DMS53 (cell line): ENCODE measurements at regions not wholly inside any gene's neighbourhood (a gene's known extent, or its start where the extent isn't known, plus 50 kb on each side); places are given as distances from the start of the nearest gene placed in this dataset.

Experiments used
- DNase-seq: peaks from one replicate; lab custom pipeline; 2025; lab: John Stamatoyannopoulos, UW

DNA sequence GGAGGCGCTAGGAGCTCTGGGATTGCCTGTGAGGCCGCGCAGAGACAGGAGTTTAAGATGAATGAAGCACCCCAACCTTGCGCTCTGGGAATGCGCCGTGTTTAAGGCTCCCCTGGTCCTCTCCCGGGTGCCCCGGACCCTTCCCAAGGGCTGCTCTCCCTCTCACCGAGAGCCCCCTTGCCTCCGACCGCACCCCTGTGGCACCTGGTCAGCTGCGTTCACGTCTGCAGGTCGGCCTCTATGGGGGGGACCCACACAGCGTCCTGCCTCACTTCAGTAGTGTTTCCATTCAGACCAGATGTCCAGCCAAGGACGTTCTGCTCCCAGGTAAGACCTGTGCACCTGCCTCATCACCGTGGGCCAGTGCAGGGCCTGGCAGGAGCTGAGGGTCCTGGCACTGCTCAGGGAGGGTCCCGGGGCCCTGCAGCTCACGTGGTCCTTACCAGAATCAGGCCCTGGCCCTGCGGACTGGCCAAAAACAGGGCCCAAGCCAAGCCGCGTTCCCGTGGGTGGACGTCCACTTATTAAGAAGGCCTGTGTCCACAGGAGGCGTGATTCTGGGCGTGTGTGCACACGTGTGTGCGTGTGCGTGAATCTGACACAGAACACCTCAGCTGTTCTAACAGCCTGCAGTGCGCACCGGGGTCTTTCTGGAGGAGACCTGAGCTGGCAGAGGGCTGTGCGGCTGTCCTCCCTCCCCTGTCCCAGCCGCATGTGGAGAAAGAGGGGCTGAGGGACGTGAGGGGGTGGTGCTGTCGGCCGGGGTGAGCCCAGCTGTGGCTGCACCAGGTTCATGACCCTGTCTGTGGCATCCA is 79.9 kb upstream of the BHLHE23 start:
- DNase-seq: no peak

DNA sequence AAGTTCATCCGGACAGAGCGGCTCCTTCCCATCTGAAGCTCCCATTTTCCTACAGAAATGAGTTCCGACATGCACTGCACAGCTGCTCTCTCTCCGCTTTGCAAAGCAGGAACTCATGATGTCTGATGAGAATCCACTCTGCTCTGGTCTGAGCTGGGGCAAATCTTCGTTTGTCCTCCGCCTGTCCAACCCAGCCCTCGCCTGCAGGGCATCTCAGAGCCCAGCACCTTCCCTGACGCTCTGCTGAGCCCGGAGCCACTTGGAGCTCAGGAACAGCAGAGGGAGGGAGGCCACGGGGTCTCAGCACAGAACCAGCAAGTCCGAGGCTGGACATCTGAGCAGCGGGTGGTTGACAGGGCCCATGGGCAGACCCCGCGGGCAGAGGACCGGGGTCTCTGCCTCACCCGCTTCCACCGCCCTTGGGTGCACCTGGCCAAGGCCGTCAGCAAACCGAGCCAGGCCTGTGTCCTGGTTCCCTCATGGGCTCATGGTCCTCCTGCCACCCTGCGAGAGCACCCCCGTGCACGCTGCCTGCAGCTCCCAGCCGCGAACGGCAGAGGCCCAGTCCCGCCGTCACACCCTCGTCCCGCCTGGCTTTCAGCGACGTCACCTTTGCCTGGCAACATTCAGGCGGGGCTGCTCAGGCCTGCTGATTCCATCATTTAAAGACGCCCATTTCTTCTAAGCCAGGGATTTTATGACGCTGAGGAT is 78.5 kb upstream of the BHLHE23 start:
- no peak for DNase-seq

DNA sequence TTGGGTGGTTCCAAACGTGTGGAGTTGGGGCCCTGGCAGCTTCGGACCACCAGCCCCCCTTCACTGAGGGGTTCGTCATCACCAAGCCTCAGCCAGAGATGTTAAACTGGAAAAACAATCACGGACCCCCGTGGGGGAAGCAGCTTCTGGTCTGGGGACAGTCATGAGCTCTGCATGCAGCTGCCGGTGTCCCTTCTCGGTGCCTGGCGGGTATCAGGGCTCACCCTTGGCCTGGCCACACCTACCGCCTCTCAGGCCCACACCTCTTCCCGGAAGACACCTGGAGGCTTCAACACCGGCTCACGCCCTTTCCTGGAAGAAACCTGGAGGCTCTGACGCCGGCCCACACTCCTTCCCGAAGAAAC is 77.8 kb upstream of the BHLHE23 start:
- no peak for DNase-seq

DNA sequence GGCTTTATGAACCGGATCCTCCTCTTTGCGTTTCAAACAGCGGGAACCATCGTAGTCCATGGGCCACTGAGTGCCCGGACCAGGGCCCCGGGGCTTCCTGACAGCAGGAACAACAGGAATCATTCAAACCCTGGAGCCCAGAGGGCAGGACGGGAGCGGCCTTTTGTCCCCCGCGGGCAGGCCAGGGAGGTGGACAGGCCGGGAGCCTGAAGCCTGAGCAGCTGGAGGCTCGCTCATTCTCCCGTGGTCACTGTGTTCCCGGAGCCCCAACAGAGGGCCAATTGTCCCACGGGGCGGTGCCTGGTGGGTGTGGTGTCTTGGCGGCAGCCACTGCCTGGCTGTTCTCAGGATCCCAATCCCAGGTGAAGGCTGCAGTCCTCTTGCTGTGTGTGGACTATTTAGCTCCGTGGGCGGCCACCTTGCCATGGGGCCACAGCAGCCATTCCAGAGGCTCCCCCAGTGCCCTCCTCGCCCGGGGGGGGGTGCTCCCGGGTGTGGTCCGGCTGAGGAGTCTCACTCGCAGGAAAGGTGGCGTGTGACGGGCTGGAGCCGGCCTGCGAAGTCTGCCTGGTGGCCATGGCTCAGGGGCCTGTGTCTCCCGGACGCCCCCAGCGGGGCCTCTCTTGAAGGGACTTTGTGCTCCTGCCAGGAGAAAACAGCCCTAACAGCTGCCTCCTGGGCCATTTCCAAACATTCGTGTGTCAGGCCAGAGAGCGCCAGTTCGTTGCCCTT is 77.2 kb upstream of the BHLHE23 start:
- no peak for DNase-seq

DNA sequence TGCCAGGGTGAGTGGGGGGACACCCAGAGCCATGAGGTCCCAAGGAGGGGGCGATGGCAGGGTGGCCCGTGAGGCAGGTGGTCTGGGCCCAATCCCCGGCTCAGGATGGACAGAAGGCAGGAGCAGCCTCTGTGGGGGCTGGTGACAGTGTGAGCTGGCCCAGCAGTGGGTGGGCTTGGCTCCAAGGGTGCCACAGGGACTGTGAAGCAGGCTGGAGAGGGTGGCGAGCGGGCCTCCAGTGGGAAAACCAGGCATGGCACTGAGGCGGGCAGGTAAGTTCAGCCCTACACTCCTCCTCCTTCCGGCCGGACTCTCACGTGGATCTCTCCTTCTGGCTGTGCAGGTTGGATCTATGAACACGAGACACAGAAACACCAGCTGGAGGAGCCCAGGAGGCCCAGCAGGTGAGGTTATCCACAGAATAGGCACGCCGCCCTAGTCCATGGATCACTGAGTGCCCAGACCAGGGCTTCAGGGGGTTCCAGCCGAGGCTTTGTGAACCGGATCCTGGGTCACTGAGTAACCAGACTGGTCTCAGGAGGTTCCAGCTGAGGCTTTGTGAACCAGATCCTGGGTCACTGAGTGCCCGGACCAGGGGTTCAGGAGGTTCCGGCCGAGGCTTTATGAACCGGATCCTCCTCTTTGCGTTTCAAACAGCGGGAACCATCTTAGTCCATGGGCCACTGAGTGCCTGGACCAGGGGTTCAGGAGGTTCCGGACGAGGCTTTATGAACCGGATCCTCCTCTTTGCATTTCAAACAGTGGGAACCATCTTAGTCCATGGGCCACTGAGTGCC is 76.4 kb upstream of the BHLHE23 start:
- DNase-seq: no peak

DNA sequence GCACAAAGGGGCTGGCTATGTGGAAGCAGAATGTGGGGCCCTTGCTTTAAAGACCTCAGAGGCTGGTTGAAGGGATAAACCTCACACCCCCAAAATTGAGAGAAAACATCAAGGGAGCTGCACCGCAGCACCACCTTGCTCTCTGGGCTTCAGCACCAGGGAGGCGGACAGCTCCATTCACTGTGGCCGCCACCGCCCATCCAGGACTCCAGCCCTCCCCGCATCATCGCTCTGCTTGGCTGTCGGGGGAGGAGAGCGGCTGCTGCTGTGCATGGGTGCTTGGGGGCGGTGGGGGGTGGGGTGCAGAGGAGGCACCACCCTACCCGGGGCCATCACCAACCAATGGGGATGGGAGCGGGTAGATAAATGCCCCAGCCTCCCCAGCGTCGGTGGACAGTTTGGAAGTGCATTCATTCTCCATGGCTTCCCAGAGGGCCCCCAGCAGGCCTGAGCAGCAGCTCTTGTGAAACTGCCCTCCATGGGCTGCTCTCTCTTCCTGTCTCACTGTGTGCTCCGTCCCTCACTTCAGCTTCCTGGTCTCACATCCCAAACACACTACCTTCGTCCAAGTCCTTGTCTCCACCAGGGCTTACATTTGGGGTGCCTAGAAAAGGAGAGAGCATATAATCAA is 75.7 kb upstream of the BHLHE23 start:
- peak; percentile 19 for DNase-seq

DNA sequence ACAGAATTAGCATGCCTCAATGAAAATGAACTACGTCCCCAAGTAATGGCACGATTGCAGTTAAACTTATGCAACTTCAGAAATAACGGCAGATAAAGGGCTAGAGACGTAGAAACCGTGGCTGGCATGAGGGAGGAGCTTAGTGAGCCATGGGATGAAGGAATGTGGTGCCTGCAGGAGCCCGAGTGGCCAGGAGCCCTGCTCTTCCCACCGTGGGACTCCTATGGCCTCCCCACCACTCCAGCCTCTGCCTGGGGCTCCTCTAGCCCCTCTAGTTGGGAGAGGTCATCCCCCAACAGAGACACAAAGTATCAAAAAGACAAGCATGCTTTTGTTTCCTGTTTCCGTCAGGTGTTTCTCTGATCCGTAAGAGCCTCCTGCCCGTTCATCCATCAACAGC is 75.1 kb upstream of the BHLHE23 start:
- no peak for DNase-seq

DNA sequence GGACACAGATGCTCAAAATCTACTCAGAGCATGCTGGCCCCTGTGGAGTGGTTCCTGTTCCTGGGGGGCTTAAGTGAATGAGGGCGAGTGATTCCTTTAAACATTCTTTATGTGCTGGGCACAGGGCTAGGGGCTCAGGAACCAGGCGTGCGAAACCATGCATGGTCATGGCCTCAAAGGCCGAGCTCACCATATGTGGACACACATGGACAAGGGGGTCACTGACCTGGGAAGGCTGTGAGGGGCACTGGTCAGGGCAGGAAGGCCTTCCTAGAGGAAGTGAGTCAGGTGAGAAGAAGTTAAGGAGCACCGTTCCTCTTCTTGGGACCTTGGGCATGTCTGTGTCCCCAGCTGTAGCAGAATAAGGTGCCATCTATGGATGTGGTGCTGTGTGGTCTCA is 74.6 kb upstream of the BHLHE23 start:
- no peak for DNase-seq

GRCh38 chr20:63080811-63081210 is 74.0 kb upstream of the BHLHE23 start:
- no peak for DNase-seq

GRCh38 chr20:63080411-63080810 is 73.6 kb upstream of the BHLHE23 start:
- no peak for DNase-seq

- no peak for DNase-seq
Observed at GRCh38 chr20:63079971-63080370, 73.2 kb upstream of the BHLHE23 start.

GRCh38 chr20:63077705-63078104 is 70.9 kb upstream of the BHLHE23 start:
- DNase-seq: no peak

DNA sequence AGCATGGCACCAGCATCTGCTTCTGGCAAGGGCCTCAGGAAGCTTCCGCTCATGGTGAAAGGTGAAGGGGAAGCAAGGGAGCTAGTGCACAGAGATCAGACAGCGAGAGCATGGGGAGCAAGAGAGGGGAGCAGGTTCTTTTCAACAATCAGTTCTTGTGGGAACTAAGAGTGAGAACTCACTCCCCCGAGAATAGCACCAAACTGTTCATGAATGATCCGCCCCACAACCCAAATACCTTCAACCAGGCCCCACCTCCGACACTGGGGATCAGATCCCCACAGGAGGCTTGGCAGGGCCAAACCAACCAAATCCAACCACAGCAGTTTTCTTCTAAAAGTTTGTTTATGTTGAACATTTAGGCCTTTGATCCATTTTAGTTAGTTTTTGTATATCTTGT is 69.7 kb upstream of the BHLHE23 start:
- DNase-seq: no peak

DNA sequence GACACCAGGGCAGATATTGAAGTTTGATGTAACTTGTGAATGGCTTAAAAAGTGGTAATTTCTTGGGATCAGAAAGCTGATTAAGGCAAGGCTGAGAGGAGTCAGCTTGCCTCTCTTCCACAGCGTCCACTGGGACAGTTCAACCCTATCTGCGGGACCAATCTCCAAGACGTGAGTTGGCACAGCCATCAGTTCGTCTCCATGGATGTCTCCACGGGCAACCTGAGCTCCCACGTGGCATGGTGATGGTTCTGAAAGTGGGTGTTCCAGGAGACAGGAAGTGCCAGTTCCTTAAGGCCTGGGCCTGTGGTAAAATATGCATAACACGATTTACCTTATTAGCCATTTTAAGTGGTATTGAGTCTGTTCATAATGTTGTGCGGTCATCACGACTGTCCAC is 67.9 kb upstream of the BHLHE23 start:
- DNase-seq: no peak

DNA sequence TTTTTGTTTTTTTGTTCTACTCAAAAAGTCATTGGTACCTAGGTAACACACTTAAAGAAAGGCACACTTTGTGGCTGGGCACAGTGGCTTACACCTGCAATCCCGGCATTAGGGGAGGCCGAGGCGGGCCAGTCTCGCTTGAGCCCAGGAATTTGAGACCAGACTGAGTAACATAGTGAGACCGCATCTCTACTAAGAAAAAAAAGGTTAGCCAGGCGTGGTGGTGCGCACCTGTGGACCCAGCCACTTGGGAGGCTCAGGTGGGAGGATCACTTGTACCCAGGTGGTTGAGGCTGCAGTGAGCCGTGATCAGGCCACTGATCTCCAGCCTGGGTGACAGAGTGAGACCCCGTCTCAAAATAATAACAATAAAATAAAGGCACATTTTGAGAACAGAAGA is 67.4 kb upstream of the BHLHE23 start:
- DNase-seq: no peak

- DNase-seq: no peak
Observed at GRCh38 chr20:63073738-63074065, 66.9 kb upstream of the BHLHE23 start.

- DNase-seq: no peak
Observed at GRCh38 chr20:63072991-63073737, 66.4 kb upstream of the BHLHE23 start.

- DNase-seq: no peak
Observed at GRCh38 chr20:63072231-63072791, 65.5 kb upstream of the BHLHE23 start.

- peak; percentile 19 for DNase-seq
Observed at GRCh38 chr20:63071541-63072181, 64.9 kb upstream of the BHLHE23 start.
